ENCODE measurements at regions not wholly inside any gene's neighbourhood (a gene's known extent, or its start where the extent isn't known, plus 50 kb on each side); places are given as distances from the start of the nearest gene placed in this dataset.

DNA sequence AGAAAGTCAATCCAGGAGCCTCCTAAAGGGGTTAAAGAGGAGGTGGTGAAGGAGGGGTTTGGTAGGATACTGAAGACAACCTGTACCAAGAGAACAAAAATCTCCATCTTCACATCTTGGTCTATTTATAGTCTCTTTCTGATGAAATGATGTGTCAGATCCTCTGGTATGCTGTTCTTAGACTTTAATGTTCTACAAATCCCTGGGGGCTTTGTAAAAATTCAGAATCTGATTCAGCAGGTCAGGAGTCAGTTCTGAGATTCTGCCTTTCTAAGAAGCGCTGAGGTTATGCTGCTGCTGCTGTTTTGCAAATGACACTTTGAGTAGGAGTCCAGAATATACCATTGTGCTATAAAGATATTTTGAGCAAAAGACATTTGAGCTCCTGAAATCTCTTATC, 172.9 kb upstream of the GLRA2 start:
- intact Hi-C loops (cut with DNase I) = no loop called here
- TF ChIP-seq, protein P1, sequence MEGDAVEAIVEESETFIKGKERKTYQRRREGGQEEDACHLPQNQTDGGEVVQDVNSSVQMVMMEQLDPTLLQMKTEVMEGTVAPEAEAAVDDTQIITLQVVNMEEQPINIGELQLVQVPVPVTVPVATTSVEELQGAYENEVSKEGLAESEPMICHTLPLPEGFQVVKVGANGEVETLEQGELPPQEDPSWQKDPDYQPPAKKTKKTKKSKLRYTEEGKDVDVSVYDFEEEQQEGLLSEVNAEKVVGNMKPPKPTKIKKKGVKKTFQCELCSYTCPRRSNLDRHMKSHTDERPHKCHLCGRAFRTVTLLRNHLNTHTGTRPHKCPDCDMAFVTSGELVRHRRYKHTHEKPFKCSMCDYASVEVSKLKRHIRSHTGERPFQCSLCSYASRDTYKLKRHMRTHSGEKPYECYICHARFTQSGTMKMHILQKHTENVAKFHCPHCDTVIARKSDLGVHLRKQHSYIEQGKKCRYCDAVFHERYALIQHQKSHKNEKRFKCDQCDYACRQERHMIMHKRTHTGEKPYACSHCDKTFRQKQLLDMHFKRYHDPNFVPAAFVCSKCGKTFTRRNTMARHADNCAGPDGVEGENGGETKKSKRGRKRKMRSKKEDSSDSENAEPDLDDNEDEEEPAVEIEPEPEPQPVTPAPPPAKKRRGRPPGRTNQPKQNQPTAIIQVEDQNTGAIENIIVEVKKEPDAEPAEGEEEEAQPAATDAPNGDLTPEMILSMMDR (IDR thresholded peaks at IDR 0.05) = no peak
- TF ChIP-seq EP300 (IDR thresholded peaks at IDR 0.05) (no peak), POLR2AphosphoS5 (IDR thresholded peaks at IDR 0.05) (no peak), POLR2A (IDR thresholded peaks at IDR 0.05) (no peak)

GRCh38 chrX:14355556-14355955, 173.8 kb upstream of the GLRA2 start:
- intact Hi-C loops (cut with DNase I) = no loop called here

More for the DNA sequence above, 172.9 kb upstream of the GLRA2 start:
- Histone ChIP-seq H3K36me3 (no peaks in the 10 kb centered on the region), H3K4me1 (no peaks in the 10 kb centered on the region), H3K27ac (no peak overlapping the region), H3K27me3 (no peaks in the 10 kb centered on the region), H3K9me3 (no peaks in the 10 kb centered on the region), H3K4me3 (no peak overlapping the region)
- WGBS, 2 donors = 100% methylated on average over 1 of the region's 1 CpG
- no peak for DNase-seq

DNA sequence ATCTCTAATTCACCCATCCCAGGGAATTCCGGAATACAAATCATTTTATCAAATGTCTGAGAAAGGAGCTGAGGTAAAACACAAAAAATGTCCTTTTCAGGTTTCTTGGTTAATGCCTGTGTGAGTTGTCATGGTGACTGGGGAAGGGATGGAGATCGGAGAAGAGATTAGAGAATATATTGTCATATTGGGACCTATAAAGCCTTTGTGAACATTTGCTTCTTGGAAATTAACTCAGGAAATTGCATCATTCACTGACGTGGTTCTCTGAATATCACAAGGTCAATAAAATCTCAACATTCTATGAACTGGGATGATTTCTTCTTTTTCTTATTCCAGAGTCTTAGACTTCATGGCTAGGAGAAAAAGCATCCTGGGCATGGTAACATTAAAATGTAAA, 174.8 kb upstream of the GLRA2 start:
- Histone ChIP-seq H3K27me3 (no peaks in the 10 kb centered on the region), H3K4me1 (no peaks in the 10 kb centered on the region), H3K27ac (no peak overlapping the region), H3K9me3 (no peaks in the 10 kb centered on the region), H3K4me3 (no peak overlapping the region), H3K36me3 (no peaks in the 10 kb centered on the region)
- intact Hi-C loops (cut with DNase I) = no loop called here
- no peak for DNase-seq
- WGBS, 2 donors = 53 to 59% methylated on average over 3 of the region's 3 CpGs
- TF ChIP-seq POLR2A (IDR thresholded peaks at IDR 0.05) = no peak
- TF ChIP-seq, protein P1 (IDR thresholded peaks at IDR 0.05) = no peak

More at GRCh38 chrX:14355556-14355955, 173.8 kb upstream of the GLRA2 start:
- no peak for DNase-seq
- no peaks in the 10 kb centered on the region for H3K27me3 ChIP-seq
- H3K9me3 ChIP-seq = no peaks in the 10 kb centered on the region
- H3K4me3 ChIP-seq = no peak overlapping the region
- no peak overlapping the region for H3K27ac ChIP-seq
- no peak for TF ChIP-seq EP300 (IDR thresholded peaks at IDR 0.05)
- TF ChIP-seq, protein P1 (IDR thresholded peaks at IDR 0.05) = no peak
- TF ChIP-seq POLR2A (IDR thresholded peaks at IDR 0.05) = no peak
- TF ChIP-seq POLR2AphosphoS5 (IDR thresholded peaks at IDR 0.05) = no peak
- H3K36me3 ChIP-seq = no peaks in the 10 kb centered on the region
- H3K4me1 ChIP-seq = no peaks in the 10 kb centered on the region

DNA sequence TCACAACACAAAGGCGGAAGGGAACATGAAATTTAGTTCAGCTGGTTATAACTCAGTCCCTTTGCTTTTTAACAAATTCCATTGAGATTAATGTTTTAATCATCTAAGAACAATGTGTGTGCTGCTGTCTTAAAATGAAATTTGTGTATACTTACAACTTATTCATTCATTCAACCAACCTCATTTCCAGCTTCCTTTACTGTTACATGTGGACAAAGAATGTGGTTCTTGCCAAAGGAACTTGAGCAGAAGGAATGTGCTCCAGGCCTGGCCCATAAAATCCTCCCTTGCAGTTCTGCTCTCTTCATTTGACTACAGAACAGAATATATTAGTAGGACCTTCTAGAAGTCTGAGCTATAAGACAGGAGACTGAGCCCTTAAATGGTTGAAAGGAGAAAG, 176.8 kb upstream of the GLRA2 start:
- no peak for TF ChIP-seq EP300 (IDR thresholded peaks at IDR 0.05)
- no peak for TF ChIP-seq POLR2A (IDR thresholded peaks at IDR 0.05)
- TF ChIP-seq, protein P1 (IDR thresholded peaks at IDR 0.05) = no peak
- TF ChIP-seq POLR2AphosphoS5 (IDR thresholded peaks at IDR 0.05) = no peak
- intact Hi-C loops (cut with DNase I) = no loop called here
- no peak for DNase-seq
- no peak overlapping the region for H3K27ac ChIP-seq
- no peaks in the 10 kb centered on the region for H3K36me3 ChIP-seq
- no peaks in the 10 kb centered on the region for H3K4me1 ChIP-seq
- H3K4me3 ChIP-seq = no peak overlapping the region
- WGBS, 2 donors = 92 to 94% methylated on average over 1 of the region's 1 CpG
- H3K9me3 ChIP-seq = no peaks in the 10 kb centered on the region
- H3K27me3 ChIP-seq = no peaks in the 10 kb centered on the region

GRCh38 chrX:14351611-14352303, 177.6 kb upstream of the GLRA2 start:
- Histone ChIP-seq H3K9me3 (no peaks in the 10 kb centered on the region), H3K27ac (no peak overlapping the region), H3K4me3 (no peak overlapping the region), H3K36me3 (no peaks in the 10 kb centered on the region), H3K27me3 (no peaks in the 10 kb centered on the region), H3K4me1 (no peaks in the 10 kb centered on the region)
- TF ChIP-seq EP300 (IDR thresholded peaks at IDR 0.05) = no peak
- no peak for TF ChIP-seq POLR2AphosphoS5 (IDR thresholded peaks at IDR 0.05)
- TF ChIP-seq POLR2A (IDR thresholded peaks at IDR 0.05) = no peak
- TF ChIP-seq, protein P1 (IDR thresholded peaks at IDR 0.05) = no peak
- intact Hi-C loops (cut with DNase I) = no loop called here
- no peak for DNase-seq
- 46 to 81% methylated on average over 5 of the region's 5 CpGs for WGBS, 2 donors
